COR-L47 (cell line): ENCODE measurements at regions not wholly inside any gene's neighbourhood (a gene's known extent, or its start where the extent isn't known, plus 50 kb on each side); places are given as distances from the start of the nearest gene placed in this dataset.

Experiments
- DNase-seq: peaks from one replicate; lab custom pipeline; 2025; lab: John Stamatoyannopoulos, UW

DNA sequence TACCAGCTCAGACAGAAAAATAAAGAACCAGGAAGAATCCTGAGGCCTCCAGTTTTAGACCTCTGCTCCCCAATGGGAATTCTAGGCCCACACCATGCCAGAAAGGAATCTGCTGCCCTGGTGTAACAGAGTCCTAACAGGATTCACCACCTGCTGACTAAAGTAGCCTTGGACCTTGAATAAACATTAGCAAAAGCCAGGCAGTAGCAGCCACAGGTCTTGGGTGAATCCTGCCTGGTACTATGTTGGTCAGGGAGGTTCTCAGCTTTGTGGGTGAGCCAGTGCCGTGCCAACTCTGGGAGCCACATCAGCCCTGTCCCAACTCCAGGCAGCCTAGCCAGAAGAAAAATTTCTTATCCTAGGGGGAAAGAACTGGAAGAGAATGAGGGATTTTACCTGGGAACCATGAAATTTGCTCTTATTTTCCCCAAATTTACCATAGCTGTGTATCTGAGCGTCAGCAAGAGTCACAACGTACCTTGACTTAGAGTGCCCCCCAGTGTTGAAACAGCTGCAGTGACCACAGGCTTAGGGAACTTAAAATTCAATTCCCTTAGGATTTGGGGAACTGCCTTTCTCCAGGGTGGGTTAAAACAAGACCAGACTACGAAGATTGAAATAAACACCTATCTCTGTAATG lies 1895.6 kb upstream of the PRR20A start:
- peak; percentile 19 for DNase-seq

GRCh38 chr13:55255236-55255635 lies 1885.5 kb upstream of the PRR20A start:
- no peak for DNase-seq

GRCh38 chr13:55263045-55263444 lies 1877.7 kb upstream of the PRR20A start:
- DNase-seq: no peak

DNA sequence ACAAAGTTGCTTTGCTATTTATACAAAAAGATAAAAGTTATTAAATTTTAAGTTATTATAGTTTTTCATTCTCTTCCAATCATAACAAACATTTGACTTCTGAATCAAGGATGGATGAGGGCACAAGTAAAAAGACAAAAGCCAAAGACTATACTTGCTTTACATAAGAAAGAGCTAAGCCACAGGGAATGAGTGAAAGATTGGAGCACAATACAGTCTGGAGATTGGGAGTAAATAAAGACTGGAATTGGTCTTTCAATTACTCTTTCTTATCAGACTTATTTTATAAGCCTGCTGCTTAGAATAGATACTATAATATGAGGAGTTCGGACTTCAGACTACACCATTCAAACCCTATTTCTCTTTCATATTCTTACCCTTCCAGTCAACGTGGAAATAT lies 1874.1 kb upstream of the PRR20A start:
- no peak for DNase-seq

DNA sequence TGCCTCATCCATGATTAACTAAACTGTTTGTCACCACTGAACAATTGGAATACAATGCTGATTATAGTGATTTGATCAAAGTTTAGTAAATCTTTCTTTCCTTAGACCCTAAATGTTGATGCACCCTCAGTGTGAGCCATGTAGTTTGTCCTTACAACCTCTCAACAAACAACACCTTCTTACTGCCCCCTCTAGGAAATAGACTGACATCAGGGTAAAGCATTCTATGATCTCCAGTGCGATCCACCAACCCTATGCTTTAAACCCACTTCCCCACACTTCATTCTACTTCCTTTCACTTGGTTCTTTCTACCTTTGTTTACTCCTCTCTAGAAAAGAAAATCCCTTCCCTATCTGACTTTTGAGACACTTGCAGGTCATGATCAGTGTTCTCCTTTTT lies 1842.5 kb upstream of the PRR20A start:
- no peak for DNase-seq

DNA sequence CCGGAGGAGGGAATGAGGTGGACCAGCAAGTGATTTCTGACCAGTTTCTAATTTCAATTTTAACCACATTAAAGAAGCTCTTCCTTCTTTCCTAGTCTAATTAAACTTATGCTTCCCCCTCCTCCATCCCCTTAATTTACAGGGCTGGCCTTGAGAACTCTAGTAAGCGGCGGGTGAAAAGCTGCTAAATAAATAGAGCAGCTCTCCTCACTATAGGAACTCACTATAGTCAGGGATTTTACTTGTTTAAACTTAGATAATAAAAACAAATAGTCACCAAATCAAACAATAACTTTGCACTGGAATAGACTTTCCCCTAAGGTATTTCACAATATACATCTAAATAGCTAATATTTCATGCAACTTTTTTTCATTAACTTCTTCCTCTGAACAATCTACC lies 1838.2 kb upstream of the PRR20A start:
- DNase-seq: no peak

DNA sequence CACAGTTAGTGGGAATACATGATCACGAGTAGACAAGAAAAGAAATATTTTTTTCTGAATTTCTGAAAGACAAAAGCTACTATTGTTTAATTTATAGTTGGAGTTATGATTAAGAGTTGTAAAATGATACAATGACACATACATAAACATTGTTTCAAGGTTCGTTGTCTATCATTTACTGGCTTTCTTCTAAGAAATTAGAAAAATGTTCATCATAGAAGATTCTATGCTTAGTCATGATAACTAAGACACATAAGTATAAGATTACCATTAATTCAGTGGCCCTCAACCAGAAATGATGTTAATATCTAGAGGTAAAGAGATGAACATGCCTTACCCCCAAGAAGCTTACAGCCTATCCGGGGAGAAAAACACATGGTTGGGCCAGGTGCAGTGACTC lies 1832.8 kb upstream of the PRR20A start:
- no peak for DNase-seq

GRCh38 chr13:55341891-55342290 lies 1798.8 kb upstream of the PRR20A start:
- no peak for DNase-seq

GRCh38 chr13:55345224-55345623 lies 1795.5 kb upstream of the PRR20A start:
- DNase-seq: no peak

- DNase-seq: no peak
These were observed 1793.2 kb upstream of the PRR20A start for GRCh38 chr13:55347528-55347927.

DNA sequence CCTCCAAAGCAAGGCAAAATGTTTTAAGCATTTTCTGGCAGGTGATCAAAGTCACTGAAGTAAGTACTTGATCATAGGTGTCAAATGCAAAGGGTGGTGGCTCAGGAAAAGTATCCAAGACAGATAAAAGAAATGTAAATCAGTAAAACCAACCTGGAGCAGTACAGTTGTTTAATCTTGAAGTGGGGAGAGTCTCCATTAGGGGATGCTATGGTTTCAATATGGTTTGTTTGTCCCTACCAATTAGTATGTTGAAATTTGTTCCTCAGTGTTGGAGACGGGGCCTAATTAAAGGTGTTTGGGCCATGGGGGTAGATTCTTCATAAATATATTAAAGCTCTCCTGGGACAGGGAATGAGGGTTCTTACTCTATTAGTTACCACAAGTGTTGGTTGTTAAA lies 1781.7 kb upstream of the PRR20A start:
- no peak for DNase-seq

GRCh38 chr13:55361141-55361540 lies 1779.6 kb upstream of the PRR20A start:
- no peak for DNase-seq

GRCh38 chr13:55366676-55367075 lies 1774.0 kb upstream of the PRR20A start:
- no peak for DNase-seq

- no peak for DNase-seq
These were observed 1746.2 kb upstream of the PRR20A start for GRCh38 chr13:55394470-55394869.

GRCh38 chr13:55402870-55403269 lies 1737.8 kb upstream of the PRR20A start:
- no peak for DNase-seq

DNA sequence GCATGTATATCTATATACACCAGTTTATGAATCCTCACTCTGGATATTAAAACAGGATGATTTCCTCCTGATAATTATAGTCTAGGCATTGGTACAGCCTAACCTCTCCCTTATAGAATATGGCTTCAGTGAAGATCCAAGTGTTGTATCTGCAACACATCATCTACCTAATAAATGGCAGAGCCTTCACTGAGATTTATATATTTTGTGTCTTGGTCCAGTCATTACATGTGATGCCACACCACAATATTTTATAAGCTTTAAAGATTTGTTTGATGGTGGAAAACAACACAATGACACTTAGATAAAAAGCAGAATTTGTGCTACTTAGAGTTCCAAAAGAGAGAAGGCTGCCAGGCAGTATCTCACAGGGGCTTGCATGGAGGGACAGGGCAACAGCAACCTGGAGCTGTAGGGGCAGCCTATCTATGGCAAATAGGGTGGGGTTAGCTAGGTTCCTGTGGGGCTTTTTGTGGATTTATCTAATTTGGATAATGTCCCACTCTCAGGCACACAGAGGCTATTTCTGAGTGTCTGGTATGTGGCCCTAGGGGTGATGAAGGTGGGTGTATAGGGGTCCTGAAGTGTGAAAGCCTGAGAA lies 1736.7 kb upstream of the PRR20A start:
- DNase-seq: no peak

DNA sequence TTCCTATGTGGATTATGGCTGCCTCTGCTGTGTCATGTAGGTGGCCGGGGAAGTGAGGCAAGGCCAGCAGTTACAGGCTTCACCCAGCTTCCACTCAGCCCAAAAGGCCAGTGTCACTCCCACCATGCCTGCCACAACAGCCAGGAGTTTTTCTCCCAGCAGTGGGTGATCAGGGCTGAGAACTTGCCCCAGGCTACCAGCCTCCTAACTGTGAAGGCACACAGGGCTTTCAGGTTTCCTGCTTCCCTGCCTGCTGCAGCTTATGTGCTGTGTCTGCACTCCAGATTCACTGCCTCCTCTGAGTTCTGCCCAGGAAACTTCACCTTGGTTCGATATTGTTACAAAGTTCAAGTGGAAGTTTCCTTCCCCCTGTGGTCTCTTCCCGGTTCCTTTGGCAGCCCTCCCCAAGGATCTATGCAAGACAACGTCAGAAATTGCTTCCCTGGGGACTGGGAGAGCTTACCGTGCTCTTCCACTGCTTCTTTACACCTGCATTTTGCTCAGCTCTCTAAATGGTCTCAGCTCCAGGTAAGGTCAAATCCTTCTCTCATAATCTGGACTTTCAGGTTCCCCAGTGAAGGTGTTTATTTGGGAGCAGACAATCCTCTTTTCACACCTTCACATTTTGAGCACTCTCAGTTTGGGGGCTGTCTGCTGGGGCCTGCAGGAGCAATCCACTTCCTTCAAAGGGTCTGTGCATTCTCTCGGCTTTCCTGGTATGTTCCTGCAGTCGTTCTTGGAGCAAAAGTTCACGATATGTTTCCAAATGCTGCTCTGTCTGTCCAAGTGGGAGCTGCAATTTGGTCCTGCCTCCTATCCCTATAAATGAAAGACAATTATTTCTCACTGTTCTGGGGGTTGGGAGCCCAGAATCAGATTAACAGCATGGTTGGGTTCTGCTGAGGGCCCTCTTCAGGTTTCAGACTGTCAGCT lies 1730.1 kb upstream of the PRR20A start:
- DNase-seq: no peak

GRCh38 chr13:55418095-55418494 lies 1722.6 kb upstream of the PRR20A start:
- DNase-seq: no peak

- no peak for DNase-seq
These were observed 1707.9 kb upstream of the PRR20A start for GRCh38 chr13:55432814-55433213.

GRCh38 chr13:55437162-55437561 lies 1703.6 kb upstream of the PRR20A start:
- no peak for DNase-seq

DNA sequence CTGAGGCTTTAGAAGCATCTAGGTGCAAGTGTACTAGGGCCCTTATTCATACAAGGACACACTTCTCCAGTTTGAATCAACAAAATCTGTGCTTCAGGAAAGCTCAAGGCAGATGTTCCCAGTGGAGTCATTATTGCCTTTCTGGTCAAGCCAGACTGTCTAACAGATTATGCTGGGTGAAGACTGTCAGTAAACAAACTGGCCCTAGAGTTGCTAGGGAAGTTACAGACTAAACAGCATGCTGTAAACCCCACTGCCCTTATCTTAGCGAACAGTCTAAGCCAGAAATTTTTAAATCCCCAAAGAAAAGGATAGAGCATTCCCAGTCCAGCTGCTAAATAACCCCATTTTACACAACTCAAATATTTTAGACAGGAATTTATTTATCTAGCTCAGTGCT lies 1701.3 kb upstream of the PRR20A start:
- no peak for DNase-seq

GRCh38 chr13:55440465-55441085 lies 1700.1 kb upstream of the PRR20A start:
- DNase-seq: no peak

DNA sequence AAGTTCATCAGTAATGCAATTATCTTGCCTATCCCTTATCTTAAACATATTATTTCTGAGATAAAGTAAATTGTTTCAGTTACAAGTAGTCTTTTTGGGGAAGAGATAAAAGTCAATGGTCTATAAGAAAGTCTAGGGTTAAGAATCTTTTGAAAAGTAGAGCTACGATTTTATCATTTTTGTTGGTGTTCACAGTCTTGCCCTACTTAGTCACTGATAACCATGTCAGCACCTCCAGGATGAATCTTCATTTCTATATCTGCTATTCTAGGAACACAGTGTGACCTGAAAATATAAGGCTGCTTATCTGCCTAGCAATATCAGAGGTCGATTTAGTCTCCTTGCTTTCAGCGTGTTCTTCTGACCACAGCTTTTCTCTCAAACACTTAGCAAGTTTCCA lies 1676.5 kb upstream of the PRR20A start:
- no peak for DNase-seq
